OCI-LY3 (cell line): ENCODE measurements at regions not wholly inside any gene's neighbourhood (a gene's known extent, or its start where the extent isn't known, plus 50 kb on each side); places are given as distances from the start of the nearest gene placed in this dataset.

Experiments
- H2AFZ ChIP-seq: fragments of 200-600, 300-600 bp; shearing (Covaris generic); 2 replicates; pipeline ENCODE4 v1.6.0; 2014; ENCODE audit warnings: antibody characterized with exemption, low read depth, low read length
- H3K27ac ChIP-seq: fragments of 200-600, 300-600 bp; sonication (generic); 2 replicates; pipeline ENCODE4 v1.5.1; 2014; ENCODE audit warnings: mild to moderate bottlenecking, low read length, moderate library complexity, mixed read lengths
- H3K27me3 ChIP-seq: fragments of 200-600, 300-600 bp; sonication (generic); 2 replicates; pipeline ENCODE4 v1.6.1; 2014; ENCODE audit warnings: low read depth, low read length, mixed read lengths
- H3K36me3 ChIP-seq: fragments of 200-600, 300-600 bp; sonication (generic); replicated peaks from 2 replicates; pipeline ENCODE3; 2014; ENCODE audit warnings: low read depth, low read length, mixed read lengths
- H3K4me1 ChIP-seq: fragments of 300-600, 200-600 bp; sonication (generic); 2 replicates; pipeline ENCODE4 v1.6.1; 2014; ENCODE audit warnings: low read length, mixed read lengths
- H3K4me2 ChIP-seq: fragments of 200-600, 300-600 bp; sonication (generic); 2 replicates; pipeline ENCODE4 v1.6.1; 2014; ENCODE audit warnings: low read length, mixed read lengths
- H3K4me3 ChIP-seq: fragments of 300-600, 200-600 bp; sonication (generic); 2 replicates; pipeline ENCODE4 v1.5.1; 2014; ENCODE audit warnings: antibody characterized with exemption, mild to moderate bottlenecking, low read length, moderate library complexity
- H3K79me2 ChIP-seq: fragments of 300-600, 200-600 bp; shearing (Covaris generic); 2 replicates; pipeline ENCODE4 v1.6.1; 2014; ENCODE audit warnings: mild to moderate bottlenecking, low read length, mixed read lengths
- H3K9ac ChIP-seq: fragments of 300-600, 200-600 bp; shearing (Covaris generic); 2 replicates; pipeline ENCODE4 v1.6.0; 2014; ENCODE audit warnings: mild to moderate bottlenecking, low read length, moderate library complexity
- H3K9me3 ChIP-seq: fragments of 200-600, 300-600 bp; shearing (Covaris generic); 2 replicates; pipeline ENCODE4 v1.6.1; 2014; ENCODE audit warnings: low read length, mixed read lengths; ENCODE audit not compliant: insufficient read depth
- H4K20me1 ChIP-seq: fragments of 200-600, 300-600 bp; sonication (generic); 2 replicates; pipeline ENCODE4 v1.6.1; 2016; ENCODE audit warnings: low read length, mixed read lengths; ENCODE audit not compliant: insufficient read depth
- EZH2phosphoT487 ChIP-seq: fragments of 200-600 bp; shearing (Covaris generic); IDR thresholded peaks from 2 replicates; pipeline ENCODE4 v1.6.1; 2018; ENCODE audit warnings: antibody characterized with exemption, mixed run types, low read depth
- TF ChIP-seq, protein P1 (sequence below): fragments of 200-600, 300-600 bp; sonication (generic); IDR thresholded peaks from 2 replicates; pipeline ENCODE4 v1.5.1; 2014; ENCODE audit warnings: antibody characterized with exemption, low read length, low read depth

DNA sequence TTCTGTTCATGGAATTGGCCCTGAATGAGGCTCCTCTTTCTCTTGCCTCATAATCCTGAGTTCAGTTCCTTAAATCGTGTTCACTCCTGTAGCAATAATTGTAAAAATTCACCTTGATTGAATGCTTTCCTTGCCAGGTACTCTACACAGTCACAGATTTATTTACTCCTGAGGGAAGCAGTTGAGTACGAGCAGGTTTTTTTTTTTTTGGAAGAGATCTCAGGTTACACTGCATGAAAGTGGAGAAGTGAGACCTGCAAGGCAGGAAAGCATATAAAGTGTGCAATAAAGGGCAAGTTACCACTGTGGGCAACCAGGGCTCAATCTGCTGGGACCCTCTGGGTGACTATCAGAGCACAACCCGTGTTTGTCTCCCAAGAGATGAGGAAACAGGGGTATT is 93.0 kb upstream of the DOK5 start:
- Histone ChIP-seq H3K27me3 (no peaks in the 10 kb centered on the region), H3K79me2 (no peaks in the 10 kb centered on the region), H3K4me3 (no peak overlapping the region), H3K9me3 (no peaks in the 10 kb centered on the region), H3K4me1 (no peaks in the 10 kb centered on the region; the same call in 1 of the 2 replicates), H2AFZ (peak overlapping the region; percentile 43; the same call in 1 of the 2 replicates), H3K4me2 (no peak overlapping the region), H3K9ac (no peak overlapping the region), H3K36me3 (no peaks in the 10 kb centered on the region), H3K27ac (no peak overlapping the region), H4K20me1 (no peaks in the 10 kb centered on the region)
- TF ChIP-seq EZH2phosphoT487, result no peak
- TF ChIP-seq, protein P1, sequence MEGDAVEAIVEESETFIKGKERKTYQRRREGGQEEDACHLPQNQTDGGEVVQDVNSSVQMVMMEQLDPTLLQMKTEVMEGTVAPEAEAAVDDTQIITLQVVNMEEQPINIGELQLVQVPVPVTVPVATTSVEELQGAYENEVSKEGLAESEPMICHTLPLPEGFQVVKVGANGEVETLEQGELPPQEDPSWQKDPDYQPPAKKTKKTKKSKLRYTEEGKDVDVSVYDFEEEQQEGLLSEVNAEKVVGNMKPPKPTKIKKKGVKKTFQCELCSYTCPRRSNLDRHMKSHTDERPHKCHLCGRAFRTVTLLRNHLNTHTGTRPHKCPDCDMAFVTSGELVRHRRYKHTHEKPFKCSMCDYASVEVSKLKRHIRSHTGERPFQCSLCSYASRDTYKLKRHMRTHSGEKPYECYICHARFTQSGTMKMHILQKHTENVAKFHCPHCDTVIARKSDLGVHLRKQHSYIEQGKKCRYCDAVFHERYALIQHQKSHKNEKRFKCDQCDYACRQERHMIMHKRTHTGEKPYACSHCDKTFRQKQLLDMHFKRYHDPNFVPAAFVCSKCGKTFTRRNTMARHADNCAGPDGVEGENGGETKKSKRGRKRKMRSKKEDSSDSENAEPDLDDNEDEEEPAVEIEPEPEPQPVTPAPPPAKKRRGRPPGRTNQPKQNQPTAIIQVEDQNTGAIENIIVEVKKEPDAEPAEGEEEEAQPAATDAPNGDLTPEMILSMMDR, result no peak

DNA sequence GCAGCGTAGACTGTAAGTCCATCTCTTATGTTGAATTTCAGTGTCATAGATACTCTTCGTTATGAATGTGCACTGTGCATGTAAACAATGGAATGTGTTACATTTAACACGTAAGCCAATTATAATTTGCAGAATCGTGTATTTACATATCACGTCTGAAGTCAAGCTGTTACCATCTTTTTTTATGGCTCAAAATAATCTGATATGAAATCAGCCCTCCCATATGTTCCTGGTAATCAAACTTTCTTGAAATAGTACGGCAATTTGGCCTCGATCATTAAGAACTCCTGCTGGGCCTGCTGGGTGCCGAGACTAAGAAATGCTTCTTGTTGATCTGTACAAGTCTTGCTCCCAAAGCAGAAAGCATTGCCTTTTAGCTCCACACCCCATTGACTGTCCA is 89.6 kb upstream of the DOK5 start:
- no peak overlapping the region for H3K4me2 ChIP-seq
- no peaks in the 10 kb centered on the region for H4K20me1 ChIP-seq
- no peaks in the 10 kb centered on the region for H3K4me1 ChIP-seq
- no peak overlapping the region for H3K27ac ChIP-seq
- TF ChIP-seq EZH2phosphoT487, result no peak
- TF ChIP-seq, protein P1, result no peak
- no peak overlapping the region for H3K4me3 ChIP-seq
- no peaks in the 10 kb centered on the region for H3K9me3 ChIP-seq
- no peaks in the 10 kb centered on the region for H3K79me2 ChIP-seq
- H3K27me3 ChIP-seq, result peaks cover 10% of the 10 kb centered on the region; the same call in 1 of the 2 replicates
- H2AFZ ChIP-seq, result no peak overlapping the region
- H3K9ac ChIP-seq, result no peak overlapping the region
- H3K36me3 ChIP-seq, result no peaks in the 10 kb centered on the region

DNA sequence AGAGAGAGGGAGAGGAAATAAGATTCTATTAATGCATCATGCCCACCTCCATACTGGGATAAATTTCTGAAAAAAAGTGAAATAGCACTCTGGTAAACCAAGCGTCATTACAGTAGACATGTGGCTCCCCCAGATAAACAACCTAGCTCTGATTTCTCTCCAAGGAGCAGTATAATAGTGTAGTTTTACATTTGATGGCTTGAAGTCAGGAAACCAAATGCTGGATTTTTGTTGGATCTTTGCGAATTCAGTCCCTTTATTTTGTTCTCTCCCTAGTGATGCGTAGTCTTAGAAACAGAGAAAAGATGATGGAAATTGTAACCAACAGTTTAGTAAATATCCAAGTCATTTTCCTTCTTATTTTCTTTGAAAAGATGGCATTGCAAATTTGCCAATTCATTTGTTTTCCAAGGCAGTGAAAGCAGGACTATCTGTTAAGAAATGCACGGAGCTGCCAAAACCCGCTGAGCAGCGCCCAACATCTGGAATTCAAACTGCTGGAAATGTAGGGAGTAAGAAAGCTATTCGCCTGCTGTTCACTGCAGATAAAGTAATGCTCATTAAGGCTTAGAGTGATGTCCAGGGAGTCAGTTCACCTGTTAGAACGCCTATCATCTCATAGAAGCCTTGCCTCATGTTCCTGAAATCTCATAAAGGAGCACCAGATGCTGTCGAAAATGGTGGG is 85.7 kb upstream of the DOK5 start:
- Histone ChIP-seq H3K4me2 (no peak overlapping the region), H4K20me1 (no peaks in the 10 kb centered on the region), H3K27ac (no peak overlapping the region), H3K9ac (no peak overlapping the region), H3K36me3 (no peaks in the 10 kb centered on the region), H3K4me3 (no peak overlapping the region), H3K27me3 (peaks cover 10% of the 10 kb centered on the region; the same call in 1 of the 2 replicates), H3K4me1 (no peaks in the 10 kb centered on the region), H2AFZ (no peak overlapping the region), H3K79me2 (no peaks in the 10 kb centered on the region), H3K9me3 (peaks cover 6% of the 10 kb centered on the region)
- no peak for TF ChIP-seq EZH2phosphoT487
- TF ChIP-seq, protein P1, result no peak

DNA sequence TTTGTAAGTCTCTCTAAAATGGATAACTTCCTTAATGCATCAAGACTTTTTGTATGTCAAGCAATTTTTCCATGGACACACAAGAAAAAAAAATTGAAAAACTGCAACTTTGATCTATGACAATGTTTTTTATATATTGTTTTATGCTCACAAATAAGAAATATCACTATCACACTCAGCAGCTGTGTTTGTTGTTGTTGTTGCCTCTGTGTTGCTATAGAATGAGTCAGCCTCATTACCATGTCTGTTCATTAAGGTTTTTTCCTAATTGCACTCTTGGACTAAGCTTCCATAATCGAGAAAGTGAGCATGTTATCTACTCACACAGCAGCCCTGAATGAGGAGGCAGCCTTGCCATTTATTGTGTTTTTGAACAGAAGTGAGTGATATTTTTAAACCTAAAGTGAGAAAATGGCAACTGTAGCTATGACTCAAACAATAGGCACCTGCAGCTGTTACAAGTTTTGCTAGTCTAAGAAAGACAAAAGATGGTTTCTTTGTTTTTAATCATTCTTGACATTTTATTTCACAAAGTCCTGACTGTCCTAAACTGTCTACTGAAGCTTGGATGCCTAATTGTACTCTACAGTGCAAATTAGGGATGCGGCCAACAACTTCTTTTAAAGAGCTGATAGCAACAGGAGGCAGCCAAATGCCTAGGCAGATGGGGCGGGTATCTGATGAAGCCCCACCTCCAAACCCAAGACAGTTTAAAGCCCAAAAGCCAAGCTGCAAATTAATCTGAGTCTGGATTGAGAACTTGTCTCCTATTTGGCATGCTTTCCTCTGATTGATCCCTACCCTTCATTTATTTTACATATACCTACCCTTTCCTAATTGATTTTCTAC is 77.9 kb upstream of the DOK5 start:
- no peaks in the 10 kb centered on the region for H3K4me1 ChIP-seq
- H3K9me3 ChIP-seq, result peaks cover 6% of the 10 kb centered on the region; the same call in 1 of the 2 replicates
- no peak overlapping the region for H3K27ac ChIP-seq
- no peak overlapping the region for H3K4me3 ChIP-seq
- no peaks in the 10 kb centered on the region for H3K27me3 ChIP-seq
- H4K20me1 ChIP-seq, result no peaks in the 10 kb centered on the region
- H3K36me3 ChIP-seq, result no peaks in the 10 kb centered on the region
- no peak overlapping the region for H3K4me2 ChIP-seq
- no peaks in the 10 kb centered on the region for H3K79me2 ChIP-seq
- H2AFZ ChIP-seq, result no peak overlapping the region
- TF ChIP-seq EZH2phosphoT487, result no peak
- TF ChIP-seq, protein P1, result no peak
- no peak overlapping the region for H3K9ac ChIP-seq
